Upper lobe of right lung (tissue), 1 donor: ENCODE measurements at regions not wholly inside any gene's neighbourhood (a gene's known extent, or its start where the extent isn't known, plus 50 kb on each side); places are given as distances from the start of the nearest gene placed in this dataset.
A peak's percentile ranks its signal among the peaks of the same experiment; 100 is the strongest.

Experiments used
- ATAC-seq: fragments of 200-7000 bp; cut with Tn5 transposase; one replicate; pipeline ENCODE4 v1.9.1; 2020; ENCODE audit warnings: mild to moderate bottlenecking, moderate library complexity
- DNase-seq: peaks from one replicate; pipeline ENCODE4 v3.0.0-alpha.2; 2020
- H3K27ac ChIP-seq: fragments of 200-600 bp; one replicate; pipeline ENCODE4 v1.8.0; 2022
- H3K27me3 ChIP-seq: fragments of 200-600 bp; one replicate; pipeline ENCODE4 v1.8.0; 2022; ENCODE audit warnings: mild to moderate bottlenecking
- H3K36me3 ChIP-seq: fragments of 200-600 bp; one replicate; pipeline ENCODE4 v1.8.0; 2022
- H3K4me1 ChIP-seq: fragments of 200-600 bp; one replicate; pipeline ENCODE4 v1.8.0; 2022
- H3K4me3 ChIP-seq: fragments of 200-600 bp; one replicate; pipeline ENCODE4 v1.8.0; 2022; ENCODE audit warnings: mild to moderate bottlenecking
- H3K9me3 ChIP-seq: fragments of 200-600 bp; one replicate; pipeline ENCODE4 v1.8.0; 2022
- intact Hi-C: fragments of 100-400 bp; cut with DNase I; formaldehyde crosslinking; loops from one replicate; pipeline ENCODE4 v1.11.0; 2022
- TF ChIP-seq, protein P1 (sequence below): fragments of 200-600 bp; IDR thresholded peaks from one replicate; pipeline ENCODE4 v1.8.0; 2022; ENCODE audit warnings: antibody characterized with exemption
- donor health status: DM: no; HTN: yes; CAD: no; lungs with severe emphysema.

DNA sequence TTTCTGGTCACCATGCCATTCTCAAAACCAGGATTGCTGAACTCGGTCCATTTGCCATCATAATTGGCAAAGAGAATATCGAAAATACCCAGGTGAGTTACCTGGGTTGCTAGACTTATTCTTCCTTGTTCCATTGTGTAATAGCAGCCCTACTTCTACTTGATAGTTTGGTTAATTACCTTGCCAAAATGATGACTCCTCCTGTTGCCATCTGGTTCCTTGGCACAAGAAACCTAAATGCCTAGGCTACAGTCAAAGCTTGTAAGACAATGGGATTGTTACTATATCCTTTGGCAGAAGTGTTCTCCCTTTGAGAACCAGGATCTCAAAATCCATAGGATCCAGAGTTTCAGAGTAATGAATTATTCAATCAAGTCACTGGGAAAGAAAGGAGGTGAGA, 373.2 kb upstream of the ACTBL2 start:
- intact Hi-C loops = no loop called here
- Histone ChIP-seq H3K36me3 (no peaks in the 10 kb centered on the region), H3K9me3 (no peaks in the 10 kb centered on the region), H3K27me3 (no peaks in the 10 kb centered on the region), H3K4me1 (no peaks in the 10 kb centered on the region), H3K27ac (no peak overlapping the region), H3K4me3 (no peak overlapping the region)
- TF ChIP-seq, protein P1, sequence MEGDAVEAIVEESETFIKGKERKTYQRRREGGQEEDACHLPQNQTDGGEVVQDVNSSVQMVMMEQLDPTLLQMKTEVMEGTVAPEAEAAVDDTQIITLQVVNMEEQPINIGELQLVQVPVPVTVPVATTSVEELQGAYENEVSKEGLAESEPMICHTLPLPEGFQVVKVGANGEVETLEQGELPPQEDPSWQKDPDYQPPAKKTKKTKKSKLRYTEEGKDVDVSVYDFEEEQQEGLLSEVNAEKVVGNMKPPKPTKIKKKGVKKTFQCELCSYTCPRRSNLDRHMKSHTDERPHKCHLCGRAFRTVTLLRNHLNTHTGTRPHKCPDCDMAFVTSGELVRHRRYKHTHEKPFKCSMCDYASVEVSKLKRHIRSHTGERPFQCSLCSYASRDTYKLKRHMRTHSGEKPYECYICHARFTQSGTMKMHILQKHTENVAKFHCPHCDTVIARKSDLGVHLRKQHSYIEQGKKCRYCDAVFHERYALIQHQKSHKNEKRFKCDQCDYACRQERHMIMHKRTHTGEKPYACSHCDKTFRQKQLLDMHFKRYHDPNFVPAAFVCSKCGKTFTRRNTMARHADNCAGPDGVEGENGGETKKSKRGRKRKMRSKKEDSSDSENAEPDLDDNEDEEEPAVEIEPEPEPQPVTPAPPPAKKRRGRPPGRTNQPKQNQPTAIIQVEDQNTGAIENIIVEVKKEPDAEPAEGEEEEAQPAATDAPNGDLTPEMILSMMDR = no peak
- no peak for ATAC-seq
- no peak for DNase-seq

DNA sequence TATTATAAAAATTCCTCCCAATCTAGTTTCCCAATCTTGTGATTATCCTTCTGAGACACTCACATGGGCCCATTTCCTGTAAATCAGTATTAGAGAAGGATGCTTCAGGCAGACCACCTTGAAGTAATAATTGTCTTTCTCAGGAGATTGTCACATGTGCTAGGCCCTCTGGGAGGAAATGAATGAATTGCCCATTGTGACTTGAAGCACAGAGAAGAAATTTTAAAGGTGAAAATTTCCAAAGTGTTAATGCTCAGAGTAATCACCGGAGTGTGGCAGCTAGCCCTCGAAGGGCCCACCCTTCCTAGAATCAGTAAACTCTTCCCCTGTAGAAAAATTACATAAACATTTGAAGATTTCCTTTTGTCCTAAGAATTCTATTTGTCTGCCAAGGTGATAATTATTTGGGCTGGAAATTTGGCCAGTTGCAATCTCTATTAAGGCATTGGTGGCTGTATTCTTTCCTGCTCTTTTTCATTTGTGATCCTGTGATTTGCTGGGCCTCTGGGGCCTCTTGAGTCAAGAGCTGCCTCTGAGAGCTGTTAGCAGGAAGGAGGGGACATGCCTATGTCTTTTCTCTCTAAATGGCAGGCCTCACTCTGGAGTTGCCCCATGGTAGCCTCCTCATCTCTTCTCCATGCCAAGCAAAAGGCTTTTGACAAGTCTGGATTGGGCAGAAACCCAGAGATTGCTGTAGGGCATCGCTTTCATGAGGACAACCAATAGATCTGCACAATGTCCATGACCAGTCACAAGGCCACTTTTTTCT, 371.5 kb upstream of the ACTBL2 start:
- no peaks in the 10 kb centered on the region for H3K27me3 ChIP-seq
- H3K36me3 ChIP-seq = no peaks in the 10 kb centered on the region
- TF ChIP-seq, protein P1 = no peak
- H3K4me1 ChIP-seq = no peaks in the 10 kb centered on the region
- no peak for DNase-seq
- H3K27ac ChIP-seq = no peak overlapping the region
- no peak overlapping the region for H3K4me3 ChIP-seq
- peak; percentile 43 for ATAC-seq
- no peaks in the 10 kb centered on the region for H3K9me3 ChIP-seq
- intact Hi-C loops = no loop called here

DNA sequence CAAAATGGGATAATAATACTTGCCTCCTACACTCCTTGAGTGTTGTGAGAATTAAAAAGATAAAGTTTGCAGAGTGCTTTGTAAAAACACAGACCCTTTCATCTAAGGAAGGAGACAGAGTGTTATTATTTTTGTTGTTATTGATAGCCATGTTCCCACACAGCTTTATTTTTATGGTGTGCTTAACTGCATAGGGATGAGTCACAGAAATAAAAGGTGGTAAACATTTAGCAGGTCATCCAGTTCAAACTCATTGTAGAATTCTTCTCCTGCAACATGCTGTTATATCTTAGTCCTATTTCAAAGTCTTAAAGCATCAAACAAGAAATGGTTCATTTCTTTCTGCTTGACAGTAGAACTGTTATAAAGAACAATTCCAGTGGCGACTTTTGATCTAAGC, 367.5 kb upstream of the ACTBL2 start:
- H3K4me1 ChIP-seq = no peaks in the 10 kb centered on the region
- DNase-seq (no peak), ATAC-seq (no peak)
- intact Hi-C loops = no loop called here
- TF ChIP-seq, protein P1 = no peak
- H3K27ac ChIP-seq = no peak overlapping the region
- H3K36me3 ChIP-seq = no peaks in the 10 kb centered on the region
- no peak overlapping the region for H3K4me3 ChIP-seq
- H3K9me3 ChIP-seq = no peaks in the 10 kb centered on the region
- H3K27me3 ChIP-seq = no peaks in the 10 kb centered on the region

DNA sequence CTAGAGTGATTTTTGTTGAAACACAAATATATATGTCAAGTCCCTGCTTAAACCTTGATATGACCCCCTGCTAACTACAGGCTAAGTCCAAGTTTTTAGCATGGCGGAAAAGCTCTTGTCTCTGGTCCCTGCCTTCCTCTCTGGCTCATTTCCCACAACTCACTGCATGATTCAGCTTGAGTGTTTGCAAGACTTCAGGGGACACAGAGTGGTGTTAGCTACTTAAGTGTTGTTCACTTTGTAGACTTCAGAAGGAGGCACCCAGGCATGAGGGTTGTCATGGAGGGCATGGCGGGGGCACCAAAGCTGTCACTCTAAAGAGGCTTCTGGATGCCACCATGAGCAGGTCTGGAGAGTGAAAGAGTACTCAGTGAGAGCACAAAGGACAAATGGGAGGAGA, 362.4 kb upstream of the ACTBL2 start:
- no peaks in the 10 kb centered on the region for H3K9me3 ChIP-seq
- no peak overlapping the region for H3K27ac ChIP-seq
- peaks cover 9% of the 10 kb centered on the region for H3K4me1 ChIP-seq
- ATAC-seq (peak; percentile 41), DNase-seq (no peak)
- no peaks in the 10 kb centered on the region for H3K27me3 ChIP-seq
- intact Hi-C loops = no loop called here
- H3K4me3 ChIP-seq = no peak overlapping the region
- no peaks in the 10 kb centered on the region for H3K36me3 ChIP-seq
- TF ChIP-seq, protein P1 = no peak

DNA sequence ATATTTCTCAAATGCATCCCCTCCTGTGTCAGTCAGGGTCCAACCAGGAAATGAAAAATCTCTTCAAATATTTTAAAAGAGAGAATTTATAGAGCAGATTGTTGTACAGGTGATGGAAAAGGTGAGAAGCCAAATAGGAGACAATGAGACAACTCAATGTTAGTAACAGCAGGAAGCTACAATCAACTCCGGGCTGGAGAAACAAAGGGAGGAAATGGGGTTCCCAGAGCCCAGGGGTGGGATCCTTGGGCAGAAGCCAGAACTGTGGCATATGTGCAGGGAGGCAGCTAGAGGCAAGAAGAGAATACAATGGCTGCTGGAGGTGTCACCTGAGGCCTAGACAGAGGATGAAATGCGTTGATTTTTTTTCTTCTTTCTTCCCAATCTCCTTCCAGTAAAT, 361.8 kb upstream of the ACTBL2 start:
- peaks cover 9% of the 10 kb centered on the region for H3K4me1 ChIP-seq
- H3K27ac ChIP-seq = no peak overlapping the region
- TF ChIP-seq, protein P1 = no peak
- no peak overlapping the region for H3K4me3 ChIP-seq
- DNase-seq (no peak), ATAC-seq (no peak)
- no peaks in the 10 kb centered on the region for H3K36me3 ChIP-seq
- intact Hi-C loops = no loop called here
- H3K9me3 ChIP-seq = no peaks in the 10 kb centered on the region
- H3K27me3 ChIP-seq = no peaks in the 10 kb centered on the region

DNA sequence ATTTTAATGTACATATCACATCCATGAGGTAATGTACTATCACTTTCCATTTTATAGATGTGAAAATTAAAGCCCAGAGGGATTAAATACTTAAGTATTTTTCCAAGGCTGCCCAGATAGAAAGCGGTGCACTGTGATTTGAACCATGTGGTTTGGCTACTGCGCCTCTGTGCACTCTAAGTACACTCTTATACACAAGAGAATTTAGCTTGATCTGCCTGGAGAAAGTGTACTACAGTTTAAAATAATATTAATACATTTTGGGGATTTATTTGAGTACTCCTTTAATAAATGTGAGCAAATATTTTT, 360.4 kb upstream of the ACTBL2 start:
- intact Hi-C loops = no loop called here
- Histone ChIP-seq H3K4me1 (peaks cover 9% of the 10 kb centered on the region), H3K9me3 (no peaks in the 10 kb centered on the region), H3K36me3 (no peaks in the 10 kb centered on the region), H3K27ac (no peak overlapping the region), H3K4me3 (no peak overlapping the region), H3K27me3 (no peaks in the 10 kb centered on the region)
- TF ChIP-seq, protein P1 = no peak
- no peak for ATAC-seq
- DNase-seq = no peak
